HG02943 (cell line): ENCODE measurements at regions not wholly inside any gene's neighbourhood (a gene's known extent, or its start where the extent isn't known, plus 50 kb on each side); places are given as distances from the start of the nearest gene placed in this dataset.

Experiments used
- ATAC-seq: cut with Tn5 transposase; IDR thresholded peaks from one replicate; pipeline ENCODE4 v1.9.1; 2021; ENCODE audit warnings: mild to moderate bottlenecking, low read depth, moderate library complexity; ENCODE audit not compliant: unreplicated experiment

DNA sequence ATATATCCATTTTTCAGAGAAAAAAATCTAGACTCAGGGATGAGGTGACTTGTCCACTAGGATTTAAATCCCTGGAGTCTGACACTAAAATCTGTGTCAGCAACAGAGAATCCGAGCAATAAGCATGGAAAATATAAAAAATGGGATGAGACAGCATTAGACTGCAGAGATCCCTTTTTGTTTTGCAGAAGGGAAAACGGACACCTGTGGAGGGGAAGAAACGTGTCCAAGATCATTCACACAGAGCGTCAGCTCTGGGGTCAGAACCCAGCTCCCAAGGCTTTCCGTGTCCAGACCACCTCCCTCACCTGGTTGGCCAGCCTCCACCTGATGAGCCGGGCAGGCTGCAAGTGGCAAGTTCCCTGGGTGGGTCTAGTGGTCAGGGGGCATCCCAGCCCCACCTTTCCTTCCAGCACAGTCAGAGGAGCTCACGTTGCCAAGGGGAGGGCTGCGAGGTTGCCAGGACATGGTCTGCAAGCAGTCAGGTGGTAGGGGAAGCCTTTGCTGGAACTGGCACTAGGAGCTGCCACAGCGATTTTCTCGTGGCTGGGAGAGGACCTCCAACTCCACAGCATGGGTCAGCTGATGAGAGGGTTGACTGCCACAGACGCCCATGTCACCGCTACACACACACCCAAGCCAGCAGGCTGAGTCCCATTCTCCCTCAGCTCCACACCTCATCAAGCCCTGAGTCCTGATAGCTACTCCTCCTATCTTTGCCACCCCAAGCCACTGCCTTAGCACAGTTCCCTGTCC lies 65.9 kb upstream of the CPLX2 start:
- ATAC-seq = no peak

GRCh38 chr5:175808711-175809110 lies 62.7 kb upstream of the CPLX2 start:
- no peak for ATAC-seq

GRCh38 chr5:175809531-175810121 lies 61.8 kb upstream of the CPLX2 start:
- no peak for ATAC-seq

DNA sequence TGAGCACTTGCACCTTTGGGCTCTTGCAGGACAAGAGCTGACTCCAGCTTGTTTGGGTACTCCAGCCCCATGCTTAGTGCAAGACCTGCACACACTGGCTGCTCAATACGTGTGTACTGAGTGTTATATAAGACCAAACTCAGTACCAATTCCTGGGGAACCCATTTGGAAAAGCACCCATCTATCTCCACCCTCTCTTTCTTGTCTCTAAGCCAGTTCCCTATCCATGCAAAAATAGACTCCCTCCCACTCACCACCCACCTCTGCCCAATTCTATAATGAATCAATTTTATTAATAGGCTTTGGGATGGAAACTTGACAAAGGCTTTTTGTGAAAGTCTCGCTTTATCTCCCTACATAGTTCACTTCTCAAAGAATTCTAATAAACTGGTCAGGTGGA lies 60.9 kb upstream of the CPLX2 start:
- ATAC-seq = no peak

DNA sequence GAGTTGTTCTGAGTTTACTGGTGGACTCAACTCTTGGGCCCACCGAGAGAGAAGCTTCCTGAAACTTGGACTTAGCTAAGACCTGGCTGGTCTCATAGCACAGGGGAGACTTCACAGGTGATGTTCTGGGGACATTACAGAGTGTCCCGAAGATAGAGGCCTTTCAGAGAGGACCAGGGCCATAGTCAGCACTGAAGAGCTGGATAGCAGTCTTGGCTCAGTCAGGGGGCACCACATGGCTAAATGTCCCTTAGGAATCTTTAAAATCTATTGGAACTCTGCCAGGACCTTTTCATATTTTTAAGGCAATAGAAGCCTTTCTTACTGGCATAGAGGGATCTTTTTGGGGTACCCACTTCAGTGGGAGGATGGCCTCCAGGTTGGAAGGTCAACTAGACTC lies 59.8 kb upstream of the CPLX2 start:
- no peak for ATAC-seq

DNA sequence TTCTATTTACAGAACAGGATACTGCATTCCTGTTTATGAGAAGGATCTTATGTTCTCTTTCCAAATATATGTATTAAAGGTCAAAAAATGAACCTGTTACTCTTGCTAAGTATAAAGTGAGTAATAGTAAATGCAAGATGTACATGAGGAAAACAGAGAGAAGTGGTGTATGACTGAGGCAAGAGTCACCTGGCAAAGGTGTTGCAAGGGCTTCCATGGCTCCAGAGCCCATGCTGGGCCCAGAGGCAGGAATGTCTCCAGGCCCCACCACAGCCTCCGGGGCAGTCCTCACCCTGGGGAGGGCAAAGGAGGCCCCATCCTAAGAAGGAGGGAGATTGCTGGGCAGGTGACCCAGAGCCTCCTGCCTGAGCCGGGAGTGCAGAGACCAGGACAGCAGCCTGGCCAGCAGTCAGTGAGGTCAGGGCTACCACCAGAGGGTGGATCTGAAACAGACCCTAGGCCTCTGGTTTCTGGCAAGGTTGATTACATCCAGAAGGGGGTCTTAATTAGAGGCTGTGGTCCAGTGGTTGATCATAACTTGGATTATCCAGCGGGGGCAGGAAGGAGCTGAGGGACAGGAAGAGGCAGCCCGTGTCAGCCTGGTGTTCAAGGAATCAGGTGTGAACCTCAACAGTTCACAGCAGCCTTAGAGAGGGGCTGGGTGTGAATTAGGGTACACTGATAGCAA lies 57.3 kb upstream of the CPLX2 start:
- no peak for ATAC-seq

DNA sequence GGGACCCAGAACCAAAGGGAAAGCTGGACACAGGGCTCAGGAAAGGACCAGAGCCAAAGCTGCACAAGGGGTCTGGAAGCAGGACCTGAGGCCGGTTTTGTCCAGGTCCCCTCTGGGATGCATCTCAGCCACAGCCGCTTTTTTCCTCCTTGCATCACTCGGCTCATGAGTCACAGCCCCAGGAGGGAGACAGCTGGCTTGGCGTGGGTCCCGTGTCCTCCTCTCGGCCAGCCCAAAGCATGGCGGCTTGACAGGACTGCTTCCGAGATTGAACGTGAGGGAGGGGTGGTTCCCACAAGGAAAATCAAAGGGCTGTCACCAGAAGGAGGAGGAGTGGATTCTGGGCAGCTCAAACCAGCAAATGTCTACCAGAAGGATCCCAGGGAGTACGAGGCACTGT lies 56.7 kb upstream of the CPLX2 start:
- ATAC-seq = no peak

GRCh38 chr5:175815126-175815913 lies 56.1 kb upstream of the CPLX2 start:
- no peak for ATAC-seq

- no peak for ATAC-seq
Observed at GRCh38 chr5:175816348-175816747, 55.0 kb upstream of the CPLX2 start.

- no peak for ATAC-seq
Observed at GRCh38 chr5:175819090-175819425, 52.3 kb upstream of the CPLX2 start.

GRCh38 chr5:175820230-175820629 lies 51.1 kb upstream of the CPLX2 start:
- ATAC-seq = no peak
